Cardiac muscle cell (in vitro differentiated cells and primary cell): ENCODE measurements at regions not wholly inside any gene's neighbourhood (a gene's known extent, or its start where the extent isn't known, plus 50 kb on each side); places are given as distances from the start of the nearest gene placed in this dataset.

Experiments
- DNase-seq, 2 donors: peaks; one replicate each; pipeline versions ENCODE4 v3.0.0 to v3.0.0-alpha.2; 2010 to 2017; ENCODE audit warnings: low read depth in 1 of 2, low spot score in 1 of 2
- H3K27ac ChIP-seq: fragments of 200-600 bp; sonication (generic); 2 replicates; pipeline ENCODE4 v1.5.1; 2016
- H3K27me3 ChIP-seq: fragments of 200-600 bp; sonication (generic); 2 replicates; pipeline ENCODE4 v1.6.0; 2016; ENCODE audit warnings: control low read depth
- H3K36me3 ChIP-seq: fragments of 200-600 bp; sonication (generic); 2 replicates; pipeline ENCODE4 v1.5.1; 2016; ENCODE audit warnings: control low read depth
- H3K4me1 ChIP-seq: fragments of 200-600 bp; sonication (generic); 2 replicates; pipeline ENCODE4 v1.8.1; 2017; ENCODE audit warnings: low read depth, mild to moderate bottlenecking, mixed run types
- H3K4me3 ChIP-seq: fragments of 200-600 bp; sonication (generic); 2 replicates; pipeline ENCODE4 v1.5.1; 2016; ENCODE audit warnings: mild to moderate bottlenecking
- H3K9me3 ChIP-seq: fragments of 200-600 bp; sonication (generic); 2 replicates; pipeline ENCODE4 v1.5.1; 2017; ENCODE audit warnings: low read depth, mild to moderate bottlenecking, control low read depth
- TF ChIP-seq, protein P1 (sequence below): IDR thresholded peaks from 2 replicates; pipeline ENCODE4 v1.5.1; 2012; ENCODE audit warnings: low read depth, mild to moderate bottlenecking, low read length

DNA sequence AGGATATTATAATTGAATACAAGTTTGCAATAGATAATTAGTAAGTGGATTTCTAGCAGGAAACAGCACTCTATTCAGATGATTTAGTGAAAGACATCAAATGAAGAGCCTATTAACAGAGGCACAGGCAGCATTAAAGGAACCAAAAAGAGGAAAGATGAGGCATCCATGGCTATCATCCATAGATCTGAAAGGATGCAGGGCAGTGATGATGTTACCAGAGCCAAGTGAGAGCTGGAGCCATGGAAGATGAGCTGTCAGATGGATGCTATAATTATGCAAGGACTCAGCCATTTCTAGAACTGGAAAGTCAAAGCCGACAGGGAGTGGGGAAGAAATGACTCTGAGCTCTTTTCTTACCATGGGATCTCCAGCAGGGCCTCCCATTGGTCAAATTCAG is 66.8 kb upstream of the ANKEF1 start:
- H3K4me1 ChIP-seq, result no peaks in the 10 kb centered on the region
- no peak overlapping the region for H3K27ac ChIP-seq
- TF ChIP-seq, protein P1, sequence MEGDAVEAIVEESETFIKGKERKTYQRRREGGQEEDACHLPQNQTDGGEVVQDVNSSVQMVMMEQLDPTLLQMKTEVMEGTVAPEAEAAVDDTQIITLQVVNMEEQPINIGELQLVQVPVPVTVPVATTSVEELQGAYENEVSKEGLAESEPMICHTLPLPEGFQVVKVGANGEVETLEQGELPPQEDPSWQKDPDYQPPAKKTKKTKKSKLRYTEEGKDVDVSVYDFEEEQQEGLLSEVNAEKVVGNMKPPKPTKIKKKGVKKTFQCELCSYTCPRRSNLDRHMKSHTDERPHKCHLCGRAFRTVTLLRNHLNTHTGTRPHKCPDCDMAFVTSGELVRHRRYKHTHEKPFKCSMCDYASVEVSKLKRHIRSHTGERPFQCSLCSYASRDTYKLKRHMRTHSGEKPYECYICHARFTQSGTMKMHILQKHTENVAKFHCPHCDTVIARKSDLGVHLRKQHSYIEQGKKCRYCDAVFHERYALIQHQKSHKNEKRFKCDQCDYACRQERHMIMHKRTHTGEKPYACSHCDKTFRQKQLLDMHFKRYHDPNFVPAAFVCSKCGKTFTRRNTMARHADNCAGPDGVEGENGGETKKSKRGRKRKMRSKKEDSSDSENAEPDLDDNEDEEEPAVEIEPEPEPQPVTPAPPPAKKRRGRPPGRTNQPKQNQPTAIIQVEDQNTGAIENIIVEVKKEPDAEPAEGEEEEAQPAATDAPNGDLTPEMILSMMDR, result no peak
- H3K27me3 ChIP-seq, result no peaks in the 10 kb centered on the region
- H3K4me3 ChIP-seq, result no peak overlapping the region
- DNase-seq, result no peak
- no peaks in the 10 kb centered on the region for H3K9me3 ChIP-seq
- no peaks in the 10 kb centered on the region for H3K36me3 ChIP-seq

DNA sequence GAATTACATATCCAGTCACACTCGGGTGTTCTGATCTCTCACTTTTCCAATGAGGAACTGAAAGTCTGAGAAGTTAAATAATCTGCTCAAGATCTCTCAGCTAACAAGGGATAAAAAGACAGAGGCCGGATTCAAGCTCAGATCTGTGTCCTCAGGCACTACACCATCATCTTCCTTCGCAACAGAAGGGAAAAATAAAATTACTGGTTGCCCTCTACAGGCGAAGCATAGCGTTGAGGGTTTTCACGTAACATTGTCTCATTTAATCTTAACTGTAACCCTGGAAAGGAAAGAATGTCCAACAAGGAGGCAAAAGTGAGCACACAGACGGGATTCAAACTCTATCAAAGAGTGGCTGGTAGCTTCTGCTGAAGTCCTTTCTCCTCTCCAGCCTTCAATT is 67.8 kb upstream of the ANKEF1 start:
- H3K4me1 ChIP-seq, result no peaks in the 10 kb centered on the region
- no peaks in the 10 kb centered on the region for H3K9me3 ChIP-seq
- H3K36me3 ChIP-seq, result no peaks in the 10 kb centered on the region
- no peaks in the 10 kb centered on the region for H3K27me3 ChIP-seq
- TF ChIP-seq, protein P1, result peak; percentile 41
- peak in 1 of 2 donors; percentile 15 for DNase-seq
- H3K4me3 ChIP-seq, result no peak overlapping the region
- H3K27ac ChIP-seq, result no peak overlapping the region

DNA sequence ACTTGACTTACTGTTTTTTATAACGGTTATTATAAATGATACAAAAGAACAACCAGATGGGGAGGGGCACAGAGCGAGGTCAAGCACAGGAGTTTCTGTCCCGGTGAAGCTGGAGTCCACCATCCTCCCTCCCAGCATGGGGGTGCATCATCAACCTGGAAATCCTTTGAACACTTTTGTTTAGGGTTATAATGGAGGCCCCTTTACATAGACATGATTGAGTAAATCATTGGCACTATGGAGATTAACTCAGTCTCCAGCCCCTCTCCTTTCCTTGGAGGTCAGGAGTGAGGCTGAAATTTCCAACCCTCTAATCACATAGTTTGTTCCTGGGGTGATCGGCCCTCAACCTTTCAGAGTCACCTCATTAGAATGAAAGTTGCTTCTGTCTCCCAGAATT is 71.8 kb upstream of the ANKEF1 start:
- DNase-seq, result no peak
- Histone ChIP-seq H3K9me3 (no peaks in the 10 kb centered on the region), H3K36me3 (no peaks in the 10 kb centered on the region), H3K27ac (no peak overlapping the region), H3K27me3 (no peaks in the 10 kb centered on the region), H3K4me3 (no peak overlapping the region), H3K4me1 (no peaks in the 10 kb centered on the region)
- TF ChIP-seq, protein P1, result no peak

DNA sequence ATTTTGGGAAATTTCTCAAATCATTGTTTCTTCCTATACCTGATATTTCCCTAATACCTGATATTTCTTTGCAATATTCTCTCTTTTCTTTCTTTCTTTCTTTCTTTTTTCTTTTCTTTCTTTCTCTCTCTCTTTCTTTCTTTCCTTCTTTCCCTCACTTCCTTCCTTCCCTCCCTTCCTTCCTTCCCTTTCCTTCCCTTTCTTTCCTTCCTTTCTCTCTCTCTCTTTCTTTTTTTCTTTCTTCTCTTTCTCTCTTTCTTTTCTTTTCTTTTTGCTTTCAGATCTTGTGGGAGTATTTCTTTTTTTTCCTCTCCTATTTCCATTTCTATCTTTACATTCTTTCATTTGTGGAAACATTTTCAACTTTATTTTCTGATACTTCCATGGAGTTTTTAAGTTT is 76.1 kb upstream of the ANKEF1 start:
- no peaks in the 10 kb centered on the region for H3K36me3 ChIP-seq
- no peak for DNase-seq
- no peaks in the 10 kb centered on the region for H3K4me1 ChIP-seq
- H3K27ac ChIP-seq, result no peak overlapping the region
- H3K27me3 ChIP-seq, result no peaks in the 10 kb centered on the region
- H3K9me3 ChIP-seq, result no peaks in the 10 kb centered on the region
- no peak overlapping the region for H3K4me3 ChIP-seq
- TF ChIP-seq, protein P1, result no peak

DNA sequence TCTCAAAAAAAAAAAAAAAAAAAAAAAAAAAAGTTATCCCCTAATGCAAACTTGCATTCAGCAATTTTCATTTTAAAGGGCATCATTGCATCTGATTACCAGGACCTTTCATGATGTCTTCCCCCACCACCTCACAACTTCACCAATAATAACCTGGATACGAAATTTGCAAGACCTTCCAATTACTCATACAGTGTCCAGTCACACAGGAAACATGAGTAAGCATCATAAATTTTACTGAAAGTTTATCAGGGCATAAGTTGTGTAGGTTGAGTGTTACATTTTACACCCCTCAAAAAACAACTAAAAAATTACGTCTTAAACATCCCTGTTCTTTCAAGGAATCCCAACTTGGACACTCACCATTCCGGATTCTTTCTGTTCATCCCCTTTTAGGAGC is 79.1 kb upstream of the ANKEF1 start:
- Histone ChIP-seq H3K9me3 (no peaks in the 10 kb centered on the region), H3K27me3 (no peaks in the 10 kb centered on the region), H3K4me1 (no peaks in the 10 kb centered on the region), H3K27ac (no peak overlapping the region), H3K36me3 (no peaks in the 10 kb centered on the region), H3K4me3 (no peak overlapping the region)
- TF ChIP-seq, protein P1, result no peak
- DNase-seq, result no peak

DNA sequence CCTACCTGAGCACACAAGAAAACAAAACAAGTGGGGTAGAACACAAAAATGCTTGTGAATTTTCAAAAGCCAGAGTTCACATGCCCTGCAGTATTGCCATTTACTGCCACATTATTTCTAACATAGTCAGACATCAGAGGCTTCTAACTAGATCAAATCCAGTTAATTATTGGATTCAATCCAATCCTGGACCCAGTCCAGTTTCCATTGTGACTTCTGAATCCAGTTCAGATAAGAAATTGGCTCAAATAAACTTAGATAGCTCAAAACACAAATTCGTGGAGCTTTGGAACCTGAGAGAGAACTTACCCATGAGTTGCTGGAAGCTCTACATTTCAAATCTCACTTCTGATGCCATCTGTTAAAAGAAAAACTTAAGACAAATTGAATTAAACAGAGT is 85.2 kb upstream of the ANKEF1 start:
- Histone ChIP-seq H3K36me3 (no peaks in the 10 kb centered on the region), H3K4me1 (no peaks in the 10 kb centered on the region), H3K4me3 (no peak overlapping the region), H3K9me3 (no peaks in the 10 kb centered on the region), H3K27ac (no peak overlapping the region), H3K27me3 (no peaks in the 10 kb centered on the region)
- peak in 1 of 2 donors; percentile 12 for DNase-seq
- TF ChIP-seq, protein P1, result no peak
